VCaP (cell line): ENCODE measurements at regions not wholly inside any gene's neighbourhood (a gene's known extent, or its start where the extent isn't known, plus 50 kb on each side); places are given as distances from the start of the nearest gene placed in this dataset.

Experiments used
- H3K27ac ChIP-seq: fragments of 450-650 bp; 2 replicates; pipeline ENCODE4 v1.5.1; 2017
- CTCF ChIP-seq: fragments of 450-650 bp; conservative IDR thresholded peaks from 2 replicates; pipeline ENCODE4 v1.5.1; 2017; ENCODE audit warnings: mild to moderate bottlenecking, moderate library complexity

- peak; percentile 65 for TF ChIP-seq CTCF
- no peak overlapping the region for H3K27ac ChIP-seq
Observed at GRCh38 chr16:87062569-87063442, 254.4 kb downstream of the C16orf95 start.

DNA sequence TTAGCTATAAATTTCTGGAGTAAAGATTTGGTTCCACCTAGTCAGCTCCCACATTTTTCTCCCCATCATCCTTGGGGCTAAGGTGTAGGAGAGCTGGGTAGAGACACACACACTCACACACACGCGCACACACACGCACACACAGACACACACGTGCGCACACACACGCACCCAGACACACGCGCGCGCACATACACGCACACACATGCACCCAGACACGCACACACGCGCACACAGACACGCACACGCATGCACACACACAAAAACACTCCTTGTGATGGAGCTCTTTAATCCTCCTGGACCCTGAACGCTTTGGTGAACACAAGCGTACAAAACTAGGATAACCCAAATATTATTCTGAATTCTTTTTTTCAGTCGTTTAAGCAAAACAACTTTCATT lies 253.6 kb downstream of the C16orf95 start:
- no peak overlapping the region for H3K27ac ChIP-seq
- TF ChIP-seq CTCF, result no peak

GRCh38 chr16:87064731-87065445 lies 252.3 kb downstream of the C16orf95 start:
- H3K27ac ChIP-seq, result no peak overlapping the region

DNA sequence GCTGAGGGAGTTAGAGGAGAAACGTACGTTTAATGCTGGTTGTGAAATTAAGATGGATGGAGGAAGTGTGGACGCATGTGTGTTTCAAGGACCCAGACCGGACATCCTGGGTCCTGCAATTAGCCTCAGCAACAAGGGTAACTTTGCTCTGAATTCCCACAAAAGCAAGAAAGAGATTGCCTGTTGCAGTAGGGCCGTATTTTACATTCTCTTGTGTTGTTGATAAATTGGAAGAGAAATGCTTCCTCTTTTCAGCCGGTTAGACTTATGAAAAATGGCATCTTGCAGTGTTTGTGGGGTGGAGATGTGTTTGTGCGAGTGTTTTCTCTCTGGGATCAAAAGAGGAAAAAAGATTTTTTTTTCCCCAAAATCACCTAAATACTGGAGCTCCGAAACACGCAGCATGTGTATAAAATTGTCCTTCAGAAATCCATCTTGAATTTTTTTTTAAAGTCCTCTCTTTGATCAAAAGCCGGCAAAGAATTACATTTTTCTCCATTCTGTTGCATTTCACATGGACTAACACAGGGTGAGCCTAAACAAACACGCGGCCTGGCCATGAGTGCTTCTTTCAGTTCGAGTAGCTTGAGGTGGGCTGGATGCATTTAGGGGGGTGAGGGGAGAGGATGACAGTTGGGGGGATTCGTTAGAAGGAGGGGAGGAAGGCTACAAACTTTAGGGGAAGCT lies 251.6 kb downstream of the C16orf95 start:
- H3K27ac ChIP-seq, result no peak overlapping the region
- TF ChIP-seq CTCF, result no peak

More at GRCh38 chr16:87064731-87065445, 252.3 kb downstream of the C16orf95 start:
- TF ChIP-seq CTCF, result no peak

- TF ChIP-seq CTCF, result no peak
Observed at GRCh38 chr16:87066133-87067002, 250.8 kb downstream of the C16orf95 start.

DNA sequence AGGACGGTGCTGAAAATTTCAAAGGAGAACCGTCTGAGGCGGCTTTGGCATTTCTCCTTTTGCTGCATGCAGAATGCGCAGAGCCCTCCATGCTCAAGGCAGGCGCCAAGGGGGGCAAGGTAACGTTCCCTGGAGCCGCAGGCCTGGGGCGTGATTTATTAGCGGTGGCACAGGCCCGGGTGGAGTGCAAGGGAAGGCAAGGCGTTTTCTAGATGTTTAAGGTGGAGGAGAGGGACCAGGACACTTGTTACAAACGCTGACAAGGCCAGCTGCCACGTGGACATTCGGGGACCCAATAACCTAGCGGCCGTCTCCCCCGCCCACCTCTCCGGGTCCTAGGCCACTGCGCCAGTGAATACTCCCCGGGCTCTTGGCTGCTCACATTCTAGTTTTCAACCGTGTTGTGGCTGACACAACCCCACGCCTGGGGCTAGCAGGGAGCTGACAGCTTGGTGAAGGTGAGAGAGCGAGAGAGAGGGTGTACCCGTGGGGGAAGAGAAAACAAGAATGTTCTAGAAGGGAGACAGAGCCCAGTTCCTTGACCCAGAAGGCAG lies 250.1 kb downstream of the C16orf95 start:
- no peak for TF ChIP-seq CTCF

More at GRCh38 chr16:87066133-87067002, 250.8 kb downstream of the C16orf95 start:
- no peak overlapping the region for H3K27ac ChIP-seq

More for the DNA sequence above, 250.1 kb downstream of the C16orf95 start:
- H3K27ac ChIP-seq, result no peak overlapping the region
